Endodermal cell (in vitro differentiated cells): ENCODE measurements at regions not wholly inside any gene's neighbourhood (a gene's known extent, or its start where the extent isn't known, plus 50 kb on each side); places are given as distances from the start of the nearest gene placed in this dataset.

Source experiments
- DNase-seq: peaks from one replicate; pipeline ENCODE4 v3.0.0-alpha.2; 2017
- H3K27ac ChIP-seq: 2 replicates; pipeline ENCODE4 v1.5.1; 2013; ENCODE audit warnings: mild to moderate bottlenecking, low read depth, low read length, moderate library complexity
- H3K27me3 ChIP-seq: 2 replicates; pipeline ENCODE4 v1.6.1; 2013; ENCODE audit warnings: mild to moderate bottlenecking, low read length, moderate library complexity; ENCODE audit not compliant: insufficient read depth, control insufficient read depth, poor library complexity, severe bottlenecking
- H3K36me3 ChIP-seq: 2 replicates; pipeline ENCODE4 v1.7.0; 2013; ENCODE audit warnings: mild to moderate bottlenecking, low read length, moderate library complexity; ENCODE audit not compliant: control insufficient read depth, insufficient read depth
- H3K4me1 ChIP-seq: one replicate; pipeline ENCODE4 v1.7.0; 2013; ENCODE audit warnings: low read length; ENCODE audit not compliant: control insufficient read depth, insufficient read depth
- H3K4me3 ChIP-seq: 2 replicates; pipeline ENCODE4 v1.5.1; 2013; ENCODE audit warnings: mild to moderate bottlenecking, low read length, moderate library complexity
- H3K9ac ChIP-seq: 2 replicates; pipeline ENCODE4 v1.6.1; 2013; ENCODE audit warnings: mild to moderate bottlenecking, low read length, moderate library complexity; ENCODE audit not compliant: poor library complexity, severe bottlenecking; ENCODE audit errors: extremely low read depth
- H3K9me3 ChIP-seq: 2 replicates; pipeline ENCODE4 v1.6.1; 2013; ENCODE audit warnings: mild to moderate bottlenecking, low read length, moderate library complexity; ENCODE audit not compliant: control insufficient read depth
- H3K27ac Mint-ChIP-seq: 2 replicates; pipeline ENCODE4 v1.8.0; 2020; ENCODE audit warnings: mixed read lengths
- H3K27me3 Mint-ChIP-seq: 2 replicates; pipeline ENCODE4 v1.8.0; 2021; ENCODE audit warnings: mild to moderate bottlenecking, mixed read lengths; ENCODE audit not compliant: insufficient read depth
- H3K36me3 Mint-ChIP-seq: 2 replicates; pipeline ENCODE4 v1.8.0; 2020; ENCODE audit warnings: low read depth, mixed read lengths
- H3K4me1 Mint-ChIP-seq: 2 replicates; pipeline ENCODE4 v1.8.0; 2020; ENCODE audit warnings: mixed read lengths
- H3K4me3 Mint-ChIP-seq: 2 replicates; pipeline ENCODE4 v1.8.0; 2020; ENCODE audit warnings: mild to moderate bottlenecking, moderate library complexity, mixed read lengths
- H3K9me3 Mint-ChIP-seq: 2 replicates; pipeline ENCODE4 v1.8.0; 2020; ENCODE audit warnings: mild to moderate bottlenecking, mixed read lengths
- CTCF ChIP-seq: fragments of 200-600 bp; sonication (generic); conservative IDR thresholded peaks from 2 replicates; pipeline ENCODE4 v1.5.0; 2021; ENCODE audit warnings: antibody characterized with exemption, mild to moderate bottlenecking
- WGBS, 2 experiments: methylation state at CpG; one replicate each; pipeline versions ENCODE4 v1.1.5 to v1.1.7; 2013; ENCODE audit warnings: missing lambda C conversion rate in 2 of 2, mixed read lengths in 1 of 2; ENCODE audit not compliant: insufficient coverage in 1 of 2, insufficient read length in 1 of 2; 5-methylcytosine and 5-hydroxymethylcytosine counted together

GRCh38 chrX:64097891-64098290, 107.6 kb downstream of the AMER1 start:
- WGBS, 2 experiments = 95 to 100% methylated on average over 1 to 2 of the region's 2 CpGs
- no peaks in the 10 kb centered on the region for H3K9me3 ChIP-seq
- no peak for TF ChIP-seq CTCF
- H3K4me3 Mint-ChIP-seq = no peak overlapping the region
- peaks cover 2% of the 10 kb centered on the region for H3K4me1 Mint-ChIP-seq
- no peak overlapping the region for H3K27ac ChIP-seq
- H3K36me3 Mint-ChIP-seq = no peaks in the 10 kb centered on the region
- peaks cover 44% of the 10 kb centered on the region for H3K9me3 Mint-ChIP-seq
- no peaks in the 10 kb centered on the region for H3K4me1 ChIP-seq
- H3K27me3 ChIP-seq = no peaks in the 10 kb centered on the region
- no peak overlapping the region for H3K9ac ChIP-seq
- no peak overlapping the region for H3K27ac Mint-ChIP-seq
- H3K27me3 Mint-ChIP-seq = no peaks in the 10 kb centered on the region
- no peaks in the 10 kb centered on the region for H3K36me3 ChIP-seq
- DNase-seq = no peak
- no peak overlapping the region for H3K4me3 ChIP-seq

GRCh38 chrX:64093761-64094160, 111.7 kb downstream of the AMER1 start:
- no peak overlapping the region for H3K27ac ChIP-seq
- H3K4me3 ChIP-seq = no peak overlapping the region
- H3K4me3 Mint-ChIP-seq = no peak overlapping the region
- H3K36me3 ChIP-seq = no peaks in the 10 kb centered on the region
- H3K27me3 Mint-ChIP-seq = no peaks in the 10 kb centered on the region
- no peak overlapping the region for H3K27ac Mint-ChIP-seq
- no peak overlapping the region for H3K9ac ChIP-seq
- no peaks in the 10 kb centered on the region for H3K4me1 Mint-ChIP-seq
- no peaks in the 10 kb centered on the region for H3K4me1 ChIP-seq
- no peaks in the 10 kb centered on the region for H3K27me3 ChIP-seq
- peaks cover 56% of the 10 kb centered on the region for H3K9me3 Mint-ChIP-seq
- no peaks in the 10 kb centered on the region for H3K9me3 ChIP-seq
- peak; percentile 63 for DNase-seq
- WGBS, 2 experiments = 0% methylated on average over 2 of the region's 2 CpGs; no CpG with 5 or more reads in 1 of the 2 experiments
- H3K36me3 Mint-ChIP-seq = no peaks in the 10 kb centered on the region
- peak; percentile 65 for TF ChIP-seq CTCF
